SJSA1 (cell line): ENCODE measurements at regions not wholly inside any gene's neighbourhood (a gene's known extent, or its start where the extent isn't known, plus 50 kb on each side); places are given as distances from the start of the nearest gene placed in this dataset.

Experiments used
- DNase-seq, 2 experiments: peaks; one replicate each; pipeline ENCODE4 v3.0.0-alpha.2; 2015 to 2020; ENCODE audit warnings: low spot score in 2 of 2, low read depth in 1 of 2
- H3K27ac ChIP-seq: fragments of 250-450 bp; sonication (Bioruptor Pico); 2 replicates; pipeline ENCODE4 v1.5.1; 2020; ENCODE audit warnings: mild to moderate bottlenecking, moderate library complexity
- H3K27me3 ChIP-seq: fragments of 250-450 bp; sonication (Bioruptor Pico); replicated peaks from 2 replicates; pipeline ENCODE4 v1.5.1; 2020; ENCODE audit warnings: mild to moderate bottlenecking, moderate library complexity
- H3K36me3 ChIP-seq: fragments of 250-450 bp; sonication (Bioruptor Pico); 2 replicates; pipeline ENCODE4 v1.5.1; 2020; ENCODE audit warnings: mild to moderate bottlenecking
- H3K4me1 ChIP-seq: fragments of 250-450 bp; sonication (Bioruptor Pico); replicated peaks from 2 replicates; pipeline ENCODE4 v1.6.1; 2021; ENCODE audit warnings: mild to moderate bottlenecking
- H3K4me3 ChIP-seq: fragments of 250-450 bp; sonication (Bioruptor Pico); 2 replicates; pipeline ENCODE4 v1.5.1; 2020; ENCODE audit warnings: mild to moderate bottlenecking
- H3K9me3 ChIP-seq: fragments of 250-450 bp; sonication (Bioruptor Pico); replicated peaks from 2 replicates; pipeline ENCODE4 v1.5.1; 2020; ENCODE audit warnings: mild to moderate bottlenecking

DNA sequence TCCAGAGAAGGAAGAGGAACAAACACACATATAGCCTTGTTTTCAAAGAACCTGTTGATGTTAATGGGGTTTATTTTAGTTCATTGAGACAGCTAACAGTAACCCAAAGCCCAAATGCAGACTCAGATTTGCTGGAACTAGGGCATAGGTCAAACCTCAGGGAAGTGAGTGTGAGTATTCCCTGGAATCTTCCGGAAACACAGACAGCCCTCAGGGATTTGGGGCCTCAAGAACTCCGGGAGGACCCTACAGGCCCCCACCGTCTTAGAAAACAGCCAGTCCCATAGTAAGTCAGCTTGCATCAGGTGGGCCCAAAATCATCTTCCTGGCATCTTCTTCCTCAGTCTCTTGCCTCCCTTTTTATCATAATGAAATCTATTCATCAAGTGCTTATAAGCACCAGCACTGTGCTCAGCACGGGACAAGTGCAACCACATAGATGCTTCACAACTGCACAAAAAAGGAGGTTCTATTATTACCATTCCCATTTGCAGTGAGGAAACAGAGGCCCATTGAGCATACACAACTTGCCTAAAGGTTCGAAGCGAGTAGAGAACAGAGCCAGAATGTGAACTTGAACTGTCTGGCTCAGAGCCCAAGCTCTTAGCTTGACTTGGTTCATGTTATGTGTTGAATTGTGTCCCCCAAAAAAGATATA lies 50.2 kb upstream of the BCL11A start:
- DNase-seq, result no peak
- Histone ChIP-seq H3K27me3 (0 out of 2 replicates have a peak, but pooled peaks cover 3% of the 10 kb centered on the region), H3K4me3 (no peak overlapping the region), H3K36me3 (no peaks in the 10 kb centered on the region), H3K9me3 (no peaks in the 10 kb centered on the region), H3K4me1 (no peaks in the 10 kb centered on the region), H3K27ac (no peak overlapping the region)

DNA sequence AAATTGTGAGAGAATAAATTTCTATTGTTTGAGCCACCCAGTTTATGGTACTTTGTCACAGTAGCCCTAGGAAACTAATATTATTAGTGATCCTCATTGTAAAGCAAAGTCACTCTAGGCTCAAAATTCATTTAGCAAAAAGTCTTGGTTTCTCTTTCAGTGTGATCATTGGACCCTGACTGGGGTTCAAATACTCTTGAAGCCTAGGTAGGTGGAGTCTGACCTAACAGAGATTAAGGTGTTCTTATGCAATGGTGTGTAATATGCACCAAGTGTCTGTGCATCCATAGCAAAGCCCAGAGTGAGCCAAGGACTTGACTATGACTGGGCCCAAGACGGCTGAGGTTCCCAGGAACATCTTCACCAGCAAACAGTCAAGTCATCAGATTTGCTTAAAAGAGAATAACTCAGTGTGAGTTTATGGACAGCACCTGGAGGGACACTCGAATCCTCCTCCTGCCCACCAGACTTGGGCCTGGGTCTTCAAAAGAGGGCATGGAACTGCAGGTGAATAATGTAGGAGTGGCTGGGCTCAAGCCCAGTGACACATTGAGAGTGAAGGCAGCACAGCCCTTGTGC lies 51.1 kb upstream of the BCL11A start:
- 0 out of 2 replicates have a peak, but pooled peaks cover 3% of the 10 kb centered on the region for H3K27me3 ChIP-seq
- no peak overlapping the region for H3K27ac ChIP-seq
- no peaks in the 10 kb centered on the region for H3K9me3 ChIP-seq
- DNase-seq, result no peak
- no peak overlapping the region for H3K4me3 ChIP-seq
- H3K4me1 ChIP-seq, result no peaks in the 10 kb centered on the region
- no peaks in the 10 kb centered on the region for H3K36me3 ChIP-seq

GRCh38 chr2:60605866-60606265 lies 52.4 kb upstream of the BCL11A start:
- H3K4me3 ChIP-seq, result no peak overlapping the region
- 0 out of 2 replicates have a peak, but pooled peaks cover 3% of the 10 kb centered on the region for H3K27me3 ChIP-seq
- H3K27ac ChIP-seq, result no peak overlapping the region
- H3K4me1 ChIP-seq, result no peaks in the 10 kb centered on the region
- no peaks in the 10 kb centered on the region for H3K9me3 ChIP-seq
- no peak for DNase-seq
- no peaks in the 10 kb centered on the region for H3K36me3 ChIP-seq

DNA sequence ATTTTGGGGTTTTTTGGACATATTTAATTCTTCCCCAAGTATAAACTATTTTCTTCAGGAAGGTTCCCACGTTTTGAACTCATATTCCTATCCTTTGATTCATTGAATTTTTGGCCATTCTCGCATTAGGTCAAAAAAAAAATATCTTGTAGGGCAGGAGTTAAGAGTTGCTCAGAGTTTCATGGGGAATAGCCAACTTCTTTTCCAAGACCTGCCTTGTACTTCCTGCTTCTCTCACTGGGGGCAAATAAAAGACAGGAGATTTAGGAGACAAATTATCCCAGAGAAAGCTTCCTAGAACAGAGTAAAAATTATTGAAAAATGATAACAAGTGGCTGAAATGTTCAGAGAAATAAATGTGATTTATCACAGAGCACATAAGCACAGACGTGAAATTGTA lies 55.2 kb upstream of the BCL11A start:
- Histone ChIP-seq H3K27ac (no peak overlapping the region), H3K4me3 (no peak overlapping the region), H3K27me3 (no peaks in the 10 kb centered on the region), H3K36me3 (no peaks in the 10 kb centered on the region), H3K4me1 (no peaks in the 10 kb centered on the region), H3K9me3 (no peaks in the 10 kb centered on the region)
- no peak for DNase-seq

- H3K36me3 ChIP-seq, result no peaks in the 10 kb centered on the region
- H3K4me3 ChIP-seq, result no peak overlapping the region
- H3K4me1 ChIP-seq, result no peaks in the 10 kb centered on the region
- no peaks in the 10 kb centered on the region for H3K9me3 ChIP-seq
- no peak overlapping the region for H3K27ac ChIP-seq
- no peaks in the 10 kb centered on the region for H3K27me3 ChIP-seq
- DNase-seq, result no peak
Observed at GRCh38 chr2:60612033-60612432, 58.6 kb upstream of the BCL11A start.

- no peak for DNase-seq
Observed at GRCh38 chr2:60614319-60614718, 60.9 kb upstream of the BCL11A start.

GRCh38 chr2:60621688-60622429 lies 68.4 kb upstream of the BCL11A start:
- DNase-seq, result no peak
- Histone ChIP-seq H3K4me3 (no peak overlapping the region), H3K9me3 (no peaks in the 10 kb centered on the region)

More at GRCh38 chr2:60614319-60614718, 60.9 kb upstream of the BCL11A start:
- H3K27me3 ChIP-seq, result no peaks in the 10 kb centered on the region
- no peaks in the 10 kb centered on the region for H3K36me3 ChIP-seq
- no peak overlapping the region for H3K27ac ChIP-seq
- H3K9me3 ChIP-seq, result no peaks in the 10 kb centered on the region
- H3K4me1 ChIP-seq, result no peaks in the 10 kb centered on the region
- H3K4me3 ChIP-seq, result no peak overlapping the region

DNA sequence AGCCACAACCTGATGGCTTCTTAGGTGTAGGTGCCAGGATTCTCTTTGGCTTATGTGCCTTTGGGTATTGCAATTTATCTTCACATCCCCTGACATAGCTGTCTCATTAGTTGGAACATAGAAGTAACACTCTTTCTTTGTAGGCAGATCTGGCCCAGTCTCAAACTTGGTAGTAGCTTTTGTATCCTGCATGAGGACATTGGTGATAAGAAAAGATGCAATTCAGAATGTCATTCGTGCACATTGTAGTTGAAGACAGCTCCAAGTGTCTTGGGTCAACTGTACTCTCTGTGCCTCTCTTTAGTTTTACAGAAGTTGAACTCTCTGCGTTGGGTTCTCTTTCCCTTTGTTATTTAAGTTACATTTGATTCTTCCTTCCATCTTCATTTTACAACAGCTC lies 69.6 kb upstream of the BCL11A start:
- H3K9me3 ChIP-seq, result no peaks in the 10 kb centered on the region
- no peak for DNase-seq

More at GRCh38 chr2:60621688-60622429, 68.4 kb upstream of the BCL11A start:
- no peaks in the 10 kb centered on the region for H3K27me3 ChIP-seq
- no peak overlapping the region for H3K27ac ChIP-seq
- no peaks in the 10 kb centered on the region for H3K4me1 ChIP-seq
- no peaks in the 10 kb centered on the region for H3K36me3 ChIP-seq

DNA sequence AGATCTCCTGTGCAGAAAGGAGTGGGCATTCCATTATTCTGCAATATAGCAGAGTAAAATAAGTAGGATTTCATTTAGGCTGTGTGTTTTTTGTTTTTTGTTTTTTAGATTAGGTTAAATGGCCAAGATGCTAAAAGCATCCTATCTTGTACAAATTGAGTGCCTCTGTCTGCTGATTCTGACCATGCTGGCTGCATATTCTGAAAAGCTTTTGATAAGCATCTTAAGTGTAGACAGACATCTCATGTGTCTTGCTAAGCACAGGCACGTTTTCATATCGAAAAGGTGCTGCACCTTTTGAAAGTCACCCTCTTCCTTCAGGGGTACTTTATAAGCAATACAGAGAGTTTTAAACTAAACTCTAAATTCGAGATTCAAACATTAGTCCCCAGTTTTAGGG lies 74.0 kb upstream of the BCL11A start:
- H3K9me3 ChIP-seq, result no peaks in the 10 kb centered on the region; the same call in 1 of the 2 replicates
- H3K4me1 ChIP-seq, result no peaks in the 10 kb centered on the region
- no peak overlapping the region for H3K4me3 ChIP-seq
- no peak overlapping the region for H3K27ac ChIP-seq
- H3K27me3 ChIP-seq, result no peaks in the 10 kb centered on the region
- no peak for DNase-seq
- H3K36me3 ChIP-seq, result no peaks in the 10 kb centered on the region

More for the DNA sequence above, 69.6 kb upstream of the BCL11A start:
- Histone ChIP-seq H3K36me3 (no peaks in the 10 kb centered on the region), H3K27ac (no peak overlapping the region), H3K4me3 (no peak overlapping the region), H3K27me3 (no peaks in the 10 kb centered on the region), H3K4me1 (no peaks in the 10 kb centered on the region)

DNA sequence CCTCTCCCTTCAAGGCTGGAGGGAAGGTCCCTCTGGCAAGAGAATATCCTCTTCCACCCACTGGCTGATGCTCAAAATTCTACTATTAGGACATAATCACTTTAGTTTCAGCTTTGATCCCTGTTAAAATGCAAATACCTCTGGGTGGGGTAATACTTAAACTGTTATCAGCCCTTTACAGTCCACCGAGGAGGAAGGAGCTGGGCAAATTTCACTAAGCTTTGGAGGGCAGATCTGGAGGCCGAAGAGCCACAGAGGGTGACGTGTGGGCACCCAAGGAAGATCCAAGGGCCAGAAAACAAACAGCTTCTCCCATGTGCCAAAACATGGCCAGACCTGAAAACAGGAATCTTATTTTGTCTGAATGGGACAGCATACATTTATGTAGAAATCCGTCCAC lies 74.6 kb upstream of the BCL11A start:
- Histone ChIP-seq H3K27me3 (no peaks in the 10 kb centered on the region), H3K27ac (no peak overlapping the region), H3K4me1 (no peaks in the 10 kb centered on the region), H3K9me3 (no peaks in the 10 kb centered on the region; the same call in 1 of the 2 replicates), H3K4me3 (no peak overlapping the region), H3K36me3 (no peaks in the 10 kb centered on the region)
- no peak for DNase-seq

DNA sequence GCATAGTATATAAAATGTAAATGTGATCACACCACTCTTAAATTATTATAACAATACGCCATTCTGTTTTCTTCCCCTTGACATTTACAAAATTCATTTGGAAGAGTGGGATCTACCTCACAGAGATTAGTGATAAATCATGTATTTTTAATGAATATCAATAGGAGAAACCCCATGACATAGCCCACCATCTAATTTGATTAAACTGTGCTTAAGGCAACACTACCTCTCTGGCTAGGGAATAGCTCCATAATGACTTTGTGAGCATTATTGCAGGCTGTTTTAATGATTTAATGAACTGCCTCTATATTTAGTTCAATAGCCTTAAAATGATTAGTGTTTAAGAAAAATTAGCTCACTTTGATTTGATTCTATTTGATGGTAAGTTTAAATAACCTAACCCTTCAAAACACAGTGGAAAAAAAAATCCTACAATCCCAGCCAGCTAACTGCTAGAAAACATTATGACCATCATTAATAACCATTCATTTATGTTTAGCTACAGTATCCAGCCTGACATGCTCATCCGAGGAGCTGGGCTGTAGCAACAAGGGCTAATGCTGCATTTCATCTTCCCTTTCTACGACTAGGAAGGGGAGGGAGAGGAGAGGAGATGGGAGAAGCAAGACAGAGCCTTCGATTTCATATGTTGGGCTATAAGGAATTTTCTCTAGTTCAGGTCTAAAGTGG lies 75.3 kb upstream of the BCL11A start:
- no peaks in the 10 kb centered on the region; the same call in 1 of the 2 replicates for H3K9me3 ChIP-seq
- no peaks in the 10 kb centered on the region for H3K27me3 ChIP-seq
- H3K4me1 ChIP-seq, result no peaks in the 10 kb centered on the region
- no peak for DNase-seq
- no peak overlapping the region for H3K4me3 ChIP-seq
- H3K27ac ChIP-seq, result no peak overlapping the region
- H3K36me3 ChIP-seq, result no peaks in the 10 kb centered on the region

DNA sequence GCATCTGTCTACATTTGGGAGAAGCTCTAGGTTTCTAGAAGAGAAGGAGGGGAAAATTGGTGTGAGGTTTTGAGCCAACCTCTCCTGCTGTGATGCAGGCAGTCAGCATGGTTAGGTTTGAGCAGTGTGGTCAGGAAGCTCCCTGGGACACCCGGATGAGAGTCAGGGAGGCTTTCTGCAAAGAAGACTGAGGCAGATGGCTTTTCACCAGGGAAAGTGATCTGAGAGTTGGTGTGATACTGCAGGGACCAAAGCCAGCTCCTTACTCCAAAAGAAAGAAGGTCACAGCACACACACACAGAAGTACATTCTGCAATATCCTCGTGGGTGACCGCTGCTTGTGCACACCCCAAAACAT lies 75.8 kb upstream of the BCL11A start:
- Histone ChIP-seq H3K27ac (no peak overlapping the region), H3K4me3 (no peak overlapping the region), H3K27me3 (no peaks in the 10 kb centered on the region), H3K36me3 (no peaks in the 10 kb centered on the region), H3K9me3 (no peaks in the 10 kb centered on the region; the same call in 1 of the 2 replicates), H3K4me1 (no peaks in the 10 kb centered on the region)
- DNase-seq, result no peak

GRCh38 chr2:60629801-60630385 lies 76.4 kb upstream of the BCL11A start:
- Histone ChIP-seq H3K36me3 (no peaks in the 10 kb centered on the region), H3K4me3 (no peak overlapping the region), H3K27ac (no peak overlapping the region), H3K4me1 (no peaks in the 10 kb centered on the region), H3K9me3 (no peaks in the 10 kb centered on the region; the same call in 1 of the 2 replicates), H3K27me3 (no peaks in the 10 kb centered on the region)
- no peak for DNase-seq
